HG02623 (cell line): ENCODE measurements at regions not wholly inside any gene's neighbourhood (a gene's known extent, or its start where the extent isn't known, plus 50 kb on each side); places are given as distances from the start of the nearest gene placed in this dataset.

Experiments
- ATAC-seq: cut with Tn5 transposase; IDR thresholded peaks from one replicate; pipeline ENCODE4 v1.9.1; 2021; ENCODE audit warnings: moderate library complexity; ENCODE audit not compliant: unreplicated experiment

GRCh38 chr5:165420493-165420892 is 1915.1 kb downstream of the MAT2B start:
- no peak for ATAC-seq

GRCh38 chr5:165423697-165424299 is 1918.4 kb downstream of the MAT2B start:
- ATAC-seq: no peak

GRCh38 chr5:165425594-165425993 is 1920.2 kb downstream of the MAT2B start:
- ATAC-seq: no peak

GRCh38 chr5:165448753-165449152 is 1943.3 kb downstream of the MAT2B start:
- ATAC-seq: no peak

- ATAC-seq: no peak
Observed at GRCh38 chr5:165457859-165458481, 1952.6 kb downstream of the MAT2B start.

GRCh38 chr5:165459232-165459631 is 1953.8 kb downstream of the MAT2B start:
- ATAC-seq: no peak

- ATAC-seq: no peak
Observed at GRCh38 chr5:165460911-165461310, 1955.5 kb downstream of the MAT2B start.

GRCh38 chr5:165477546-165477945 is 1972.1 kb downstream of the MAT2B start:
- ATAC-seq: no peak

GRCh38 chr5:165495829-165496380 is 1990.5 kb downstream of the MAT2B start:
- ATAC-seq: no peak

- no peak for ATAC-seq
Observed at GRCh38 chr5:165497707-165498106, 1992.3 kb downstream of the MAT2B start.

- ATAC-seq: no peak
Observed at GRCh38 chr5:165502893-165503691, 1997.7 kb downstream of the MAT2B start.

GRCh38 chr5:165504674-165505073 is 1999.3 kb downstream of the MAT2B start:
- no peak for ATAC-seq

GRCh38 chr5:165508286-165508685 is 2002.9 kb downstream of the MAT2B start:
- no peak for ATAC-seq

- ATAC-seq: no peak
Observed at GRCh38 chr5:165508861-165509260, 2003.4 kb downstream of the MAT2B start.

- ATAC-seq: no peak
Observed at GRCh38 chr5:165521816-165522610, 2016.6 kb downstream of the MAT2B start.

- ATAC-seq: no peak
Observed at GRCh38 chr5:165525271-165525670, 2019.9 kb downstream of the MAT2B start.

GRCh38 chr5:165526357-165526756 is 2020.9 kb downstream of the MAT2B start:
- ATAC-seq: no peak

GRCh38 chr5:165527577-165527976 is 2022.2 kb downstream of the MAT2B start:
- no peak for ATAC-seq

- no peak for ATAC-seq
Observed at GRCh38 chr5:165538065-165538464, 2032.6 kb downstream of the MAT2B start.

GRCh38 chr5:165559645-165560044 is 2054.2 kb downstream of the MAT2B start:
- ATAC-seq: no peak

- ATAC-seq: no peak
Observed at GRCh38 chr5:165560648-165561047, 2055.2 kb downstream of the MAT2B start.
